ENCODE measurements at regions not wholly inside any gene's neighbourhood (a gene's known extent, or its start where the extent isn't known, plus 50 kb on each side); places are given as distances from the start of the nearest gene placed in this dataset.
A peak's percentile ranks its signal among the peaks of the same experiment; 100 is the strongest.

- TF ChIP-seq EP300 (IDR thresholded peaks at IDR 0.05), result no peak
- no peak for TF ChIP-seq POLR2A (IDR thresholded peaks at IDR 0.05)
- no peak for TF ChIP-seq CTCF (IDR thresholded peaks at IDR 0.05)
- no peak overlapping the region for H3K4me3 ChIP-seq
- H3K9me3 ChIP-seq, result no peaks in the 10 kb centered on the region
- H3K27ac ChIP-seq, result no peak overlapping the region
- 95 to 96% methylated on average over 2 of the region's 2 CpGs for WGBS, 2 donors
- no peaks in the 10 kb centered on the region for H3K36me3 ChIP-seq
- no peaks in the 10 kb centered on the region for H3K27me3 ChIP-seq
- DNase-seq (ENCODE audit: low spot score in 2 of 2), result no peak
- peaks cover 0 to 9% (median 1%) of the 10 kb centered on the region in 4 donors for H3K4me1 ChIP-seq
Measured at GRCh38 chr21:35777081-35777480, 283.2 kb downstream of the SETD4 start.

GRCh38 chr21:35775778-35776544 lies 284.4 kb downstream of the SETD4 start:
- Histone ChIP-seq H3K36me3 (no peaks in the 10 kb centered on the region), H3K27me3 (no peaks in the 10 kb centered on the region), H3K4me3 (no peak overlapping the region), H3K9me3 (no peaks in the 10 kb centered on the region), H3K4me1 (peaks cover 0 to 9% (median 1%) of the 10 kb centered on the region in 4 donors), H3K27ac (no peak overlapping the region)
- no peak for DNase-seq (ENCODE audit: low spot score in 2 of 2)
- no peak for TF ChIP-seq EP300 (IDR thresholded peaks at IDR 0.05)
- TF ChIP-seq POLR2A (IDR thresholded peaks at IDR 0.05), result no peak
- TF ChIP-seq CTCF (IDR thresholded peaks at IDR 0.05), result no peak
- 72 to 80% methylated on average over 7 of the region's 7 CpGs for WGBS, 2 donors

GRCh38 chr21:35770101-35770945 lies 290.0 kb downstream of the SETD4 start:
- Histone ChIP-seq H3K27ac (no peak overlapping the region), H3K4me1 (peaks cover 0 to 15% (median 0%) of the 10 kb centered on the region in 4 donors), H3K9me3 (no peaks in the 10 kb centered on the region), H3K36me3 (no peaks in the 10 kb centered on the region), H3K27me3 (no peaks in the 10 kb centered on the region), H3K4me3 (no peak overlapping the region)
- WGBS, 2 donors, result 88 to 89% methylated on average over 4 of the region's 4 CpGs
- no peak for TF ChIP-seq CTCF (IDR thresholded peaks at IDR 0.05)
- TF ChIP-seq POLR2A (IDR thresholded peaks at IDR 0.05), result no peak
- TF ChIP-seq EP300 (IDR thresholded peaks at IDR 0.05), result no peak
- no peak for DNase-seq (ENCODE audit: low spot score in 2 of 2)

- Histone ChIP-seq H3K9me3 (no peaks in the 10 kb centered on the region), H3K36me3 (no peaks in the 10 kb centered on the region), H3K4me1 (peaks cover 0 to 15% (median 0%) of the 10 kb centered on the region in 4 donors), H3K27me3 (no peaks in the 10 kb centered on the region), H3K27ac (peak overlapping the region in 1 of 4 donors; percentile 17), H3K4me3 (no peak overlapping the region)
- DNase-seq (ENCODE audit: low spot score in 2 of 2), result peak in 1 of 2 donors; percentile 23
- WGBS, 2 donors, result 57 to 60% methylated on average over 2 of the region's 2 CpGs
- no peak for TF ChIP-seq CTCF (IDR thresholded peaks at IDR 0.05)
- TF ChIP-seq EP300 (IDR thresholded peaks at IDR 0.05), result peak in 1 of 2 donors; percentile 69
- no peak for TF ChIP-seq POLR2A (IDR thresholded peaks at IDR 0.05)
Measured at GRCh38 chr21:35768187-35768586, 292.1 kb downstream of the SETD4 start.

- no peak for DNase-seq (ENCODE audit: low spot score in 2 of 2)
- no peaks in the 10 kb centered on the region for H3K9me3 ChIP-seq
- no peak overlapping the region for H3K27ac ChIP-seq
- H3K4me1 ChIP-seq, result peaks cover 0 to 24% (median 0%) of the 10 kb centered on the region in 4 donors
- no peaks in the 10 kb centered on the region for H3K27me3 ChIP-seq
- TF ChIP-seq CTCF (IDR thresholded peaks at IDR 0.05) (no peak), EP300 (IDR thresholded peaks at IDR 0.05) (no peak), POLR2A (IDR thresholded peaks at IDR 0.05) (no peak)
- H3K4me3 ChIP-seq, result no peak overlapping the region
- no peaks in the 10 kb centered on the region for H3K36me3 ChIP-seq
Measured at GRCh38 chr21:35764586-35764985, 295.7 kb downstream of the SETD4 start.

Data from tibial nerve (tissue), 4 donors.